Sigmoid colon (tissue), 6 donors: ENCODE measurements at regions not wholly inside any gene's neighbourhood (a gene's known extent, or its start where the extent isn't known, plus 50 kb on each side); places are given as distances from the start of the nearest gene placed in this dataset.

Experiments used
- DNase-seq: peaks from one replicate; pipeline ENCODE4 v3.0.0-alpha.2; 2019
- H3K27ac ChIP-seq, 4 donors: fragments of 200-600 bp; sonication (generic); one replicate each; pipeline ENCODE4 v1.5.1; 2016 to 2019; ENCODE audit warnings: mild to moderate bottlenecking in 1 of 4
- H3K27me3 ChIP-seq, 3 donors: fragments of 200-600 bp; sonication (generic); one replicate each; pipeline ENCODE4 v1.5.1; 2019; ENCODE audit warnings: mild to moderate bottlenecking in 1 of 3
- H3K36me3 ChIP-seq, 4 donors: fragments of 200-600 bp; sonication (generic); one replicate each; pipeline ENCODE4 v1.5.1; 2016 to 2019
- H3K4me1 ChIP-seq, 4 donors: fragments of 200-600 bp; sonication (generic); one replicate each; pipeline ENCODE4 v1.5.1; 2017 to 2019
- H3K4me3 ChIP-seq, 4 donors: fragments of 200-600 bp; sonication (generic); one replicate each; pipeline ENCODE4 v1.5.1; 2017 to 2019; ENCODE audit warnings: mild to moderate bottlenecking in 2 of 4, moderate library complexity in 1 of 4
- H3K9me3 ChIP-seq, 4 donors: fragments of 200-600 bp in 3 of 4; sonication (generic) in 3 of 4; one replicate each; pipeline versions ENCODE4 v1.5.1 to v1.6.1; 2013 to 2019
- CTCF ChIP-seq, 4 experiments: fragments of 450-650 bp in 3 of 4; fragments of 200-600 bp in 1 of 4; IDR thresholded peaks; one replicate each; pipeline ENCODE4 v1.5.1; 2016 to 2019; ENCODE audit warnings: antibody characterized with exemption in 4 of 4, mild to moderate bottlenecking in 3 of 4, moderate library complexity in 2 of 4
- EP300 ChIP-seq, 4 donors: sonication (generic); formaldehyde crosslinking; IDR thresholded peaks; one replicate each; pipeline ENCODE4 v1.6.1; 2017; ENCODE audit warnings: antibody characterized with exemption in 4 of 4
- POLR2A ChIP-seq, 2 donors: fragments of 450-650 bp; IDR thresholded peaks; one replicate each; pipeline ENCODE4 v1.6.1; 2016; ENCODE audit warnings: antibody characterized with exemption in 2 of 2, mild to moderate bottlenecking in 2 of 2, moderate library complexity in 2 of 2
- POLR2AphosphoS5 ChIP-seq, 4 donors: sonication (generic); formaldehyde crosslinking; IDR thresholded peaks; one replicate each; pipeline ENCODE4 v1.6.1; 2017; ENCODE audit warnings: antibody characterized with exemption in 4 of 4
- WGBS, 2 donors: extraction: QIAGEN DNeasy Blood & Tissue Kit; methylation state at CpG; one replicate each; pipeline ENCODE4 v1.1.7; 2013; 5-methylcytosine and 5-hydroxymethylcytosine counted together
- intact Hi-C: fragments of 100-400 bp; cut with DNase I; formaldehyde crosslinking; loops from one replicate; pipeline ENCODE4 v1.15.1; 2023
- donor health status: healthy with polysubstance abuse.
- donor health status: healthy.

GRCh38 chr10:21364196-21365114, 161.0 kb downstream of the SKIDA1 start:
- Histone ChIP-seq H3K4me1 (peaks cover 0 to 7% (median 0%) of the 10 kb centered on the region in 4 donors), H3K27me3 (no peaks in the 10 kb centered on the region), H3K4me3 (no peak overlapping the region), H3K9me3 (no peaks in the 10 kb centered on the region), H3K36me3 (no peaks in the 10 kb centered on the region), H3K27ac (peak overlapping the region in 1 of 4 donors; percentile 56)
- intact Hi-C loops: no loop called here
- no peak for DNase-seq
- TF ChIP-seq POLR2AphosphoS5 (IDR thresholded peaks at IDR 0.05) (peak in 1 of 4 donors; percentile 12), EP300 (IDR thresholded peaks at IDR 0.05) (no peak)
- 35 to 71% methylated on average over 11 of the region's 11 CpGs for WGBS, 2 donors

DNA sequence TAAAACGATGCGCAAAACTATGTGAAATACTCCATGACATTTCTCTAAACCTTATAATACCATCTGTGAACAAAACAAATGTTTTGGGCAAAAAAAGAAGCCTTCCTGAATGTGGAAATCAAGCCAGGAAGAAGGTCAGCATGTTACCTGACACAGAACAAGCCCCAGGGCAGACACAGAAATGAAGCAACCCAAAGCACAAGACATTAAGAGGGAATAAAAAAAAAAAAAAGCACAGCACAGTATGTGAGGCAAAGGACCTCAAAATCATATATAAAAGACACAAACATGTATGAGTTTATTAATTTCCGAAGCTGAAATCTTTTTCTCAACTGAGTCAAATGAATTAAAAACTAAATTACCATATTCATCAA, 161.8 kb downstream of the SKIDA1 start:
- no peak for TF ChIP-seq EP300 (IDR thresholded peaks at IDR 0.05)
- intact Hi-C loops: no loop called here
- H3K27me3 ChIP-seq: no peaks in the 10 kb centered on the region
- no peaks in the 10 kb centered on the region for H3K9me3 ChIP-seq
- H3K4me3 ChIP-seq: no peak overlapping the region
- no peaks in the 10 kb centered on the region for H3K36me3 ChIP-seq
- 87% methylated on average over 3 of the region's 3 CpGs for WGBS, 2 donors
- H3K27ac ChIP-seq: peak overlapping the region in 2 of 4 donors; percentile 12 to 56
- peaks cover 0 to 7% (median 0%) of the 10 kb centered on the region in 4 donors for H3K4me1 ChIP-seq
- no peak for DNase-seq

DNA sequence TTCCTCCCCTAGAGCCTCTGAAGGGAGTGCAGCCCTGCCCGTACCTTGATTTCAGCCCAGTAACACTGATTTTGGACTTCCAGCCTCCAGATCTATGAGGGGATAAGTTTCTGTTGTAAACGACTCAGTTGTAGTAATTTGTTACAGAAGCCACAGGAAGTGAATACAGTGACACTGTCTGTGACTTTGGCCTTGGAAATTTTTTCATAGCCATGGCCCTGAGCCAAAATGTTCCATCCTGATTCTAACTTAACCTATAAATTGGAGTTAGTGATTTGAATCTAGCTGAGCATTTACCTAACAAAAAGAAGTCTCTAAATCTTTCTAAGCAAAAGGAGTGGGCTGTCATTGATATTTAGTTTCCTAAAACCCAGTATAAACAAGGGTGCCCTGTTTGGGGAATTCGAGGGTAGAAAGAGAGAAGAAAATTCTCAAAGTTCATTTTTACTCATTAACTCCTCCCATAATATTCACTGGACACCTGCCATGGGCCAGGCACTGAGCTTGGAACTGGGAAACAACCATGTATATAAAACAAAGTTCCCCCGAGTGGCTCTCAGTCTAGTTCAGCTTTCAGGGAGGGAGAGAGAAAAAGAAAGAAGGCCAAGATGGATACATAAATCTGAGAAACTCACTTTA, 162.3 kb downstream of the SKIDA1 start:
- H3K27me3 ChIP-seq: no peaks in the 10 kb centered on the region
- peak overlapping the region in 2 of 4 donors; percentile 12 to 56 for H3K27ac ChIP-seq
- intact Hi-C loops: no loop called here
- H3K4me1 ChIP-seq: peaks cover 0 to 7% (median 0%) of the 10 kb centered on the region in 4 donors
- no peaks in the 10 kb centered on the region for H3K9me3 ChIP-seq
- no peak for DNase-seq
- WGBS, 2 donors: 24 to 58% methylated on average over 4 of the region's 4 CpGs
- no peak for TF ChIP-seq CTCF (IDR thresholded peaks at IDR 0.05)
- no peak for TF ChIP-seq EP300 (IDR thresholded peaks at IDR 0.05)
- TF ChIP-seq POLR2A (IDR thresholded peaks at IDR 0.05): no peak
- no peak for TF ChIP-seq POLR2AphosphoS5 (IDR thresholded peaks at IDR 0.05)
- H3K4me3 ChIP-seq: no peak overlapping the region
- H3K36me3 ChIP-seq: no peaks in the 10 kb centered on the region

GRCh38 chr10:21359202-21359601, 166.3 kb downstream of the SKIDA1 start:
- no peaks in the 10 kb centered on the region for H3K36me3 ChIP-seq
- no peak overlapping the region for H3K4me3 ChIP-seq
- TF ChIP-seq CTCF (IDR thresholded peaks at IDR 0.05): no peak
- TF ChIP-seq POLR2A (IDR thresholded peaks at IDR 0.05): no peak
- TF ChIP-seq POLR2AphosphoS5 (IDR thresholded peaks at IDR 0.05): no peak
- no peak for TF ChIP-seq EP300 (IDR thresholded peaks at IDR 0.05)
- intact Hi-C loops: no loop called here
- no peaks in the 10 kb centered on the region for H3K27me3 ChIP-seq
- no peaks in the 10 kb centered on the region for H3K9me3 ChIP-seq
- 9 to 57% methylated on average over 2 of the region's 2 CpGs for WGBS, 2 donors
- no peak overlapping the region for H3K27ac ChIP-seq
- no peak for DNase-seq
- peaks cover 0 to 2% (median 0%) of the 10 kb centered on the region in 4 donors for H3K4me1 ChIP-seq

GRCh38 chr10:21355591-21356011, 169.9 kb downstream of the SKIDA1 start:
- H3K27ac ChIP-seq: no peak overlapping the region
- 70 to 87% methylated on average over 2 of the region's 2 CpGs for WGBS, 2 donors
- H3K27me3 ChIP-seq: no peaks in the 10 kb centered on the region
- H3K4me3 ChIP-seq: no peak overlapping the region
- H3K9me3 ChIP-seq: no peaks in the 10 kb centered on the region
- intact Hi-C loops: no loop called here
- H3K4me1 ChIP-seq: peaks cover 0 to 5% (median 2%) of the 10 kb centered on the region in 4 donors
- no peak for DNase-seq
- no peak for TF ChIP-seq POLR2A (IDR thresholded peaks at IDR 0.05)
- no peak for TF ChIP-seq POLR2AphosphoS5 (IDR thresholded peaks at IDR 0.05)
- no peak for TF ChIP-seq CTCF (IDR thresholded peaks at IDR 0.05)
- no peak for TF ChIP-seq EP300 (IDR thresholded peaks at IDR 0.05)
- H3K36me3 ChIP-seq: no peaks in the 10 kb centered on the region
